ENCODE measurements at regions not wholly inside any gene's neighbourhood (a gene's known extent, or its start where the extent isn't known, plus 50 kb on each side); places are given as distances from the start of the nearest gene placed in this dataset.

DNA sequence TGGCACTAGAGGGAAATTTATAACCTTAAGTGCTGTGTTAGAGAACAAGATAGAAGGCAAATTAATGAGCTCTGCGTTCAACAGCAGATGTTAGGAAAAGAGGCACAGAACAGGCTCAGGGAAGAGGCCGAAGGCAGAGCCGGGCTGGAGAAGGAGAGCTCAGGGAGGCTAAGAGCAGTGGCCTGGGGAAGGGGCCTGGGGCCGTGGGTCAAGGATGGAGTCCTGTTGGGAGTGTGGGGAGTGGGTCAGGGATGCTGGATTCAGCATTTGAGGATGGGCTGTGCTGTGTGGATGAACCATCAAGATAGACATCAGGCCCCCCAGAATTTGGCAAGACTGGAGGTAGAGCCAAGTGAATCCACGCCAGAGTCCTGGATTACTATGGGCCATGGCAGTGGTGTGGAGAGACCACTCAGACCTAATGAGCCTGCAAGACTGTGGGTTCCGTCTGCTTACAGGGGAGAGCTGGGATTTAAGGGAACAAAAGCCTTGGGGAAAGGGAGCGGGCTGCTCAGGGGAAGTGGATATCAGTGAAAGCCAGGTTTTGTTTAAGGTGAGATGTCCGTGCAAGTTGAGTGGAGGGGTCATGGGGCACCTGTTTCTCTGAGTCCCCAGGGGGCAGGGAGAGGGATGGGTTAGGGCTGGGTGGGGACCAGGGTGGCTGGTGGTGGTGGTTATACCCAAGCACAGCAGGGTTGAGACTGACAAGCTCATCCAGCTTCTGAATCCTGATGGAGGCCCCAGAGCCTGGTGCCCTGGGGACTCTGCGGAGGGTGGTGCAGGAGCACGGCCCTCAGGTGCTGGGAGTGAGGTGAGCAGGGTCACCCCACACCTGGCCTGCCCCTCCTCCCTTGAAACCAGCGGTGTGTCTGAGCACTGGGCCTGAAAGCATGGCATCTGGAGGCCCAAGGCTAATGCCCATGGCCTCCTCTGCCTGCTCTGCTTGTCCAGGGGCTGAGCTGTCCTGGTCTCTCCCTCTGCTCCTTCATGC lies 101.7 kb downstream of the BMS1 start:
- no peak overlapping the region for H2AFZ ChIP-seq (ENCODE audit: low read length)
- no peak overlapping the region for H3K4me2 ChIP-seq (ENCODE audit: insufficient read depth, low read length)
- no peaks in the 10 kb centered on the region for H3K4me1 ChIP-seq (ENCODE audit: insufficient read depth, low read length)
- no peaks in the 10 kb centered on the region for H3K79me2 ChIP-seq (ENCODE audit: insufficient read depth, low read length)
- peak; percentile 17 for DNase-seq (ENCODE audit: insufficient read length, low spot score, missing footprints)
- H3K9me3 ChIP-seq (ENCODE audit: low read depth, low read length), result no peaks in the 10 kb centered on the region
- H4K20me1 ChIP-seq (ENCODE audit: insufficient read depth, low read length), result no peaks in the 10 kb centered on the region
- H3K27ac ChIP-seq (ENCODE audit: low read depth, low read length), result no peak overlapping the region
- TF ChIP-seq, protein P1, sequence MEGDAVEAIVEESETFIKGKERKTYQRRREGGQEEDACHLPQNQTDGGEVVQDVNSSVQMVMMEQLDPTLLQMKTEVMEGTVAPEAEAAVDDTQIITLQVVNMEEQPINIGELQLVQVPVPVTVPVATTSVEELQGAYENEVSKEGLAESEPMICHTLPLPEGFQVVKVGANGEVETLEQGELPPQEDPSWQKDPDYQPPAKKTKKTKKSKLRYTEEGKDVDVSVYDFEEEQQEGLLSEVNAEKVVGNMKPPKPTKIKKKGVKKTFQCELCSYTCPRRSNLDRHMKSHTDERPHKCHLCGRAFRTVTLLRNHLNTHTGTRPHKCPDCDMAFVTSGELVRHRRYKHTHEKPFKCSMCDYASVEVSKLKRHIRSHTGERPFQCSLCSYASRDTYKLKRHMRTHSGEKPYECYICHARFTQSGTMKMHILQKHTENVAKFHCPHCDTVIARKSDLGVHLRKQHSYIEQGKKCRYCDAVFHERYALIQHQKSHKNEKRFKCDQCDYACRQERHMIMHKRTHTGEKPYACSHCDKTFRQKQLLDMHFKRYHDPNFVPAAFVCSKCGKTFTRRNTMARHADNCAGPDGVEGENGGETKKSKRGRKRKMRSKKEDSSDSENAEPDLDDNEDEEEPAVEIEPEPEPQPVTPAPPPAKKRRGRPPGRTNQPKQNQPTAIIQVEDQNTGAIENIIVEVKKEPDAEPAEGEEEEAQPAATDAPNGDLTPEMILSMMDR (IDR thresholded peaks at IDR 0.05; ENCODE audit: extremely low read depth, low read depth, low read length), result no peak
- no peaks in the 10 kb centered on the region for H3K36me3 ChIP-seq (ENCODE audit: insufficient read depth, low read length)
- H3K27me3 ChIP-seq (ENCODE audit: insufficient read depth, low read length), result no peaks in the 10 kb centered on the region
- H3K4me3 ChIP-seq (ENCODE audit: insufficient read depth, low read length), result no peak overlapping the region

DNA sequence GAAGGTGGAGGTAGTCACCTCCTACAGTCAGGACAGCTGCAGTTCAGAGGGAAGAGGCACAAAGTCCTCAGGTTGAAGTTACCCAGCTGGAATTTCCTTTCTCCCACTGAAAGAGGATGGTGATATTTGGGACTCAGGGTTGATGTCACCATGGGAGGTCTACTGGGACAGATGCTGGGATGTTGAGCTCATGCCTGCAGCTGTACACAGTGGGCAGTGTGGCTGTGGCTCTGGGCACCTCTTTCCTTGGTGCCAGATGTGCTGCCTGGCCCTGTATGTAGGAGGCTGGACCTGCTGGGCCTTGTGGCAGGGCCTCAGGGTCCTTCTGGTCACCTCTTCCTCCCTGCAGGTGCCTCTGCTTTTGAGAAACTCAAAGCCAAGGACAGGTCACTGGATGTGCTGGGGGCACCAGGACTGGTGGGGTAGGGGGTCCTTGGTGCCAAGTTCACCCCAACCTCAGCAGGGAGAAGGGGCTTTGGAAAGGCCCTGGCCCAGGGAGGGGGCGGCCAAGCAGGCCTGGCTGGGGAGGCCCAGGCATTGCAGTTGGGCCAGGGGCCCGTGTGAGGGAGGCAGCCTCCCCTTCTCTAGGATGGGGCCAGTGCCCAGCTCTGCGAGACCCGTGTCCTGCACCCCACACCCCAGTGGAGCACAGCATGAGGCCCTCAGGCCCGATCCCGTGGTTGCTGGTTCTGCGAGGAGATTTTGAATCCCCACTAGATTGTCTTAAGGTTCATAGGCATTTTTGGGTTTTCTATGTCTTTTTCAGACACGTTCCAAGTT lies 103.1 kb downstream of the BMS1 start:
- H3K79me2 ChIP-seq (ENCODE audit: insufficient read depth, low read length), result no peaks in the 10 kb centered on the region
- H2AFZ ChIP-seq (ENCODE audit: low read length), result no peak overlapping the region
- H3K4me1 ChIP-seq (ENCODE audit: insufficient read depth, low read length), result no peaks in the 10 kb centered on the region
- no peak overlapping the region for H3K4me2 ChIP-seq (ENCODE audit: insufficient read depth, low read length)
- H3K9me3 ChIP-seq (ENCODE audit: low read depth, low read length), result no peaks in the 10 kb centered on the region
- H3K27ac ChIP-seq (ENCODE audit: low read depth, low read length), result no peak overlapping the region
- peak; percentile 77 for DNase-seq (ENCODE audit: insufficient read length, low spot score, missing footprints)
- H3K27me3 ChIP-seq (ENCODE audit: insufficient read depth, low read length), result no peaks in the 10 kb centered on the region
- H4K20me1 ChIP-seq (ENCODE audit: insufficient read depth, low read length), result no peaks in the 10 kb centered on the region
- no peak overlapping the region for H3K4me3 ChIP-seq (ENCODE audit: insufficient read depth, low read length)
- TF ChIP-seq, protein P1 (IDR thresholded peaks at IDR 0.05; ENCODE audit: extremely low read depth, low read depth, low read length), result no peak
- no peaks in the 10 kb centered on the region for H3K36me3 ChIP-seq (ENCODE audit: insufficient read depth, low read length)

DNA sequence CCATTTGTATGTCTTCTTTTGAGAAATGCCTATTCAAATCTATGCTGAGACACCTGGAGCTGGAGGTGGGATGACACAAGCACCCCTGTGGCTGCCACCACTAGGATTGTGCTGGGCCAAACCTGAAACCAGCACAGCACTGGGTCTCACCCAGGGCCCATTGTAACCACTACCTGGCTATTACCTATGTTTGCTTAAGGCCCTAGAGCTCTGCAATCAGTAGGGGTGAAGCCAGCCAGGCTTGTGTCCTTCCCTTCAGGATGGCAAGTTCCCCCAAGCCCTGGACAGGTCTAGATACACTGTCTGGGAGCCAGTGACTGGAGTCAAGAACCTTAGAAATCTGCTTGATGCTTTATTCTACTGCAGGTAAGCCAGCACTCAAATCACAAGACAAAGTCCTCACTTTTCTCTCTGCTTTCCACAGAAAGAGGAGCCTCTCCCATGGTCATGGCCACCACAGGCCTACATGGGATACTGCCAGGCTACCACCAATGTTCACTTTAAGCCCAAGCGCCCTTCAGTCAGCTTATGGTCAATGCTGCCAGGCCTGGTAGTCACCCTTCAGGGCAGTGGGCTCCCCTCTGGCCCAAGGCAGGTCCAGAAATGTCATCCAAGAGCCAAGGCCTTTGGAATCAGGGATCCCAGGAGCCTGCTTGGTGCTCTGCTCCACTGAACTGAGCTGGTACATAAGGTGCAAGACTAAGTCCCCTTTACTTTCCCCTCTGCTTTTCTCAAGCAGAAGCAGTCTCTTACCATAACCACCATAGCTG lies 105.3 kb downstream of the BMS1 start:
- no peaks in the 10 kb centered on the region for H3K4me1 ChIP-seq (ENCODE audit: insufficient read depth, low read length)
- no peaks in the 10 kb centered on the region for H3K27me3 ChIP-seq (ENCODE audit: insufficient read depth, low read length)
- no peak overlapping the region for H2AFZ ChIP-seq (ENCODE audit: low read length)
- no peak overlapping the region for H3K4me3 ChIP-seq (ENCODE audit: insufficient read depth, low read length)
- H3K27ac ChIP-seq (ENCODE audit: low read depth, low read length), result no peak overlapping the region
- no peaks in the 10 kb centered on the region for H3K79me2 ChIP-seq (ENCODE audit: insufficient read depth, low read length)
- H3K4me2 ChIP-seq (ENCODE audit: insufficient read depth, low read length), result no peak overlapping the region
- DNase-seq (ENCODE audit: insufficient read length, low spot score, missing footprints), result no peak
- H4K20me1 ChIP-seq (ENCODE audit: insufficient read depth, low read length), result no peaks in the 10 kb centered on the region
- H3K9me3 ChIP-seq (ENCODE audit: low read depth, low read length), result no peaks in the 10 kb centered on the region
- H3K36me3 ChIP-seq (ENCODE audit: insufficient read depth, low read length), result no peaks in the 10 kb centered on the region
- TF ChIP-seq, protein P1 (IDR thresholded peaks at IDR 0.05; ENCODE audit: extremely low read depth, low read depth, low read length), result no peak
